Muscle of arm (tissue), 1 donor: ENCODE measurements at regions not wholly inside any gene's neighbourhood (a gene's known extent, or its start where the extent isn't known, plus 50 kb on each side); places are given as distances from the start of the nearest gene placed in this dataset.
"Not testable (repeated sequence)": the region's sequence is repeated elsewhere in the genome, so short reads cannot be mapped to it uniquely, and the experiment has no call there.

Experiments
- DNase-seq: peaks from one replicate; pipeline ENCODE4 v3.0.0-alpha.2; 2013

DNA sequence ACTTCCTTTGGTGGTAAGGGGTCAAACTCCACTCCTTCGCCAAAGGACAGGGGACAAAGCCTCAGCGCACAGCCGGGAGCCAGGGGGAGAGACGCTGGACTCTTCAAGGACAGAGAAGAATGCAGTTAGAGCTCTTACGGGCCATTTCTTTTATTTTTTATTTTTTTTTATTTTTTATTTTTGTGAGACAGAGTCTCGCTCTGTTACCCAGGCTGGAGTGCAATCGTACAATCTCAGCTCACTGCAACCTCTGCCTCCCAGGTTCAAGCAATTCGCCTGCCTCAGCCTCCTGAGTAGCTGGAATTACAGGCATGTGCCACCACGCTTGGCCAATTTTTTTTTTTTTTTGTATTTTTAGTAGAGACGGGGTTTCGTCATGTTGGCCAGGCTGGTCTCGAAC, 93.2 kb upstream of the RPH3AL start, which contains the start of gene RFLNB:
TSS of gene RFLNB (minus strand) at position 101 of the 400 bp plus-strand sequence.
- not testable (repeated sequence) for DNase-seq

GRCh38 chr17:444879-445454, 92.4 kb upstream of the RPH3AL start:
- DNase-seq: no peak

- DNase-seq: no peak
Measured at GRCh38 chr17:443109-443508, 90.5 kb upstream of the RPH3AL start.

GRCh38 chr17:441155-441950, 88.7 kb upstream of the RPH3AL start:
- DNase-seq: no peak

- no peak for DNase-seq
Measured at GRCh38 chr17:438191-438590, 85.6 kb upstream of the RPH3AL start.

DNA sequence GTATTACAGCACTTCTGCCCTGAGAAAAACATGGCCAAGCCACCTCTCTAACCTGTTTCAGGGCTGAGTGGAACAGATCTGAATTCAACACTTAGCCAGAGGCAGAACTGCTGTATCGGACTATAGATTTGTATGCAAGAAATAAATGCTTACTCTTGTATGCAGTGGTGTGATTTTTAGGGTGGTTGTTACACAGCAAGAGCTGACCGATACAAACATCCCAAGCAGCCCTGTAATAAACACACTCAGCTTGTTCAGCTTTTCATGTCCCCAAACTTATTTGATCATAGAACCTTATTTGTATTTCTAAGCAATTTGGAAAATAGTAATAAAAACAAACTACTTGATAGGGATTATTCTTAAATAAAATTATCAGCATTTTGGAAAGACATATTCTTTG, 84.9 kb upstream of the RPH3AL start:
- DNase-seq: no peak

DNA sequence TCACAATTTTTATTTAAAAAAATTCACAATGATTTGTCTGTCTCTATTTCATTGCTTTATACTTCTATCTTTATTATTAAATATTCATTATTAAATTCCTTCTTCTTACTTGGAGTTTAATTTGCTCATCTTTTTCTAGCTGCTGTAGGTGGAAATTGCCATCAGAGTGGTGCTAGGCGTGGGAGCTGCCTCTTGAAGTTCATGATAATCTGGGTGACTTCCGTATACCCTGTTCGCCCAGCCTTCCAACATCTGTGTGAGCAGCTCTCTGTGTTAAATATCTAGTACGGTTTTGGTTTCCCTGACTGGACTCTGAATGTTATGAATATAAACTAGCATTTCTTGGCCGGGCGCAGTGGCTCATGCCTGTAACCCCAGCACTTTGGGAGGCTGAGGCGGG, 84.0 kb upstream of the RPH3AL start:
- DNase-seq: no peak

DNA sequence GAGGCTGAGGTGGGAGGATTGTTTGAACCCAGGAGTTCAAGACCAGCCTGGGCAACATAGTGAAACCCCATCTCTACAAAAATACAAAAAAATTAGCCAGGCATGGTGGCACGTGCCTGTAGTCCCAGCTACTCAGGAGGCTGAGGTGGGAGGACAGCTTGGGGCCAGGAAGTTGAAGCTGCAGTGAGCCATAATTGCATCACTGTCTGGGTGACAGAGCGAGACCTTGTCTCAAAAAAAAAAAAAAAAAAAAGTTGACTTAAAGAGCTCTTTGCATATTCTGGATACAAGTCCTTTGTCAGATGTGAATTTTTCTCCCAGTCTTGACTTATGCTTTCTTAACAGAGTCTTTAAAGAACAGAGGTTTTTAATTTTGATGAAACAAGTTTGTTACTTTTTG, 79.9 kb upstream of the RPH3AL start:
- DNase-seq: not testable (repeated sequence)

DNA sequence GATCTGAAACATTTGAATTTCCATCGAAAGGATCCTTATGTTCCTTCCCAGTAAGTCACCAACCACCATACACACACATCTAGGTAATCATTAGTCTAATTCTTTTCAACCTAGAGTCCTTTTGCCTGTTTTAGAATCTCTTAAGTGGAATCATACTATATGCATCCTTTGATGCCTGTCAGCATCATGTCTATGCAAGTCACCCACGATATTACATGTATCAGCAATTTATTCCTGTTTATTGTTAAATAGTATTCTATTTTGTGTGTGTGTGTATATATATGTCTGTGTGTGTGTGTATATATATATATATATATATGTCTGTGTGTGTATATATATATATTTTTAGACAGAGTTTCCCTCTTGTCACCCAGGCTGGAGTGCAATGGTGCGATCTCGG, 78.9 kb upstream of the RPH3AL start:
- DNase-seq: no peak

DNA sequence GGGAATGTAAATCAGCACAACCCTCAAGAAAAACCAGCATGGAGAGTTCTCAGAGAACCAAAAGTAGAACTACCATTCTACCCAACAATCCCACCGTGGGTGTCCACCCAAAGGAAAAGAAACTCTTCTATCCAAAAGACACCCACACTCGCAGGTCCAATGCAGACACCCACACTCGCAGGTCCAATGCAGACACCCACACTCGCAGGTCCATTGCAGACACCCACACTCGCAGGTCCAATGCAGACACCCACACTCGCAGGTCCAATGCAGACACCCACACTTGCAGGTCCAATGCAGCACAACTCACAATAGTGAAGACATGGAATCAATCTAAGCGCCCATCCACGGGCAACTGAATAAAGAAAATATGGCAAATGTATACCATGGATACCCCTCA, 77.0 kb upstream of the RPH3AL start:
- DNase-seq: no peak

DNA sequence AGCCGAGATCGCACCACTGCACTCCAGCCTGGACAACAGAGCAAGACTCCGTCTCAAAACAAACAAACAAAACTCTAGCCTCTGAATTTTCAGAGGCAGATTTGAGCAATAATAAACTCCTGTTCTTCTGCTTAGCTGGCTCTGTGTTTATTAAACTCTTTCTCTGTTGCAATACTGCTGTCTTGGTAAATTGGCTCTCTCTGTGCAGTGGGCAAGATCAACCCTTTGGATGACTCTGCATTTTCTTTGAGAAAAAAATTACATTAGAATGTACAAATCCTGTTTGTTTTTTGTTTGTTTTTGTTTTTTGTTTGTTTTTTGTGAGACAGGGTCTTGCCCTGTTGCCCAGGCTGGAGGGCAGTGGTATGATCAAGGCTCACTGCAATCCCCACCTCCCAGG, 75.8 kb upstream of the RPH3AL start:
- no peak for DNase-seq

GRCh38 chr17:427891-428290, 75.3 kb upstream of the RPH3AL start:
- DNase-seq: no peak

DNA sequence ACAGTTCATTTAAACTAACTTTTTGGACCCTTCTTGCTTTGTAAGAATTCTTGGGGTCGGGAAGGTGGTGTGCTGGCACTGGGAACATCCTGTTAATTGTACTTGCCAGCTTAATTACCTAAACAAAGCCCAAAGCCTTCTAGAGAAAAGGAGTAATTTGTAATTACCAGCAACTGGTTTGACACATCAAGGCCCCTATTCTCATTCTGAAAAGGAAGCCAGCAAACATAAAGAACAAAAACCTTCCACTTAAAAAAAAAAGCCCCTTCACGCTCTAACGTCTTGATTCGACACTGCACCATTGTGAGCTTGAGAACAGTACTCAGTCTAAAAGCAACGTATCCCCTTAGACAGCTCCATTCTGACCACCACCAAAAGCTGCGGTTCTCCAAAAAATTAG, 74.7 kb upstream of the RPH3AL start:
- no peak for DNase-seq

- DNase-seq: no peak
Measured at GRCh38 chr17:422196-422930, 69.8 kb upstream of the RPH3AL start.

DNA sequence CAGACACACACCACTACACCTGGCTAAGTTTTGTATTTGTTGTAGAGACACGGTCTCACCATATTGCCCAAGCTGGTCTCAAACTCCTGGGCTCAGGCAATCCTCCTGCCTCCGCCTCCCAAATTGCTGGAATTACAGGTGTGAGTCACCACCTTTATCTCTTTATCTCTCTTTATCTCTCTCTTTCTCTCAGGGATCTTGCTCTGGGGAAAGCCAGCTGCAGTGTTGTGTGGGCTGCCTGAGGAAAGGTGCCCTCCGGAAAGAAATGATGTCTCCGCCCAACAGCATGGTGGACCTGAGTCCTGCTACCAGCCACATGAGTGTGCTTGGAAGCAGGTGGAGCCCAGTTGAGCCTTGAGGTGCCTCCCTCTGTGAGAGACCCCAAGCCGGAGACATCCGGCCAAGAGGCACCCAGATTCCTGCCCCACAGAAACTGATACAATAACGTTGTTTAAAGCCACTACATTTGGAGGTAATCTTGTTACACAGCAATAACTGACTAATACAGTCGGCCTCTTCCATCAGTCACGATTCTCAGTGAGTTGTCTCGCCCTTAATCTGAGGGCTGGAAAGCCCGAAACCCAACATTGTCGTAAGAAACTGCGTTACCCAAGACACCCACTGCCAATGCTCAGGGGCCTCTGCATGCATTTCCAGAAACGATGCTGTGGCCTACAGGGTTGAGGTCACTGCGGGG, 68.0 kb upstream of the RPH3AL start:
- DNase-seq: no peak

GRCh38 chr17:419073-419735, 66.6 kb upstream of the RPH3AL start:
- DNase-seq: no peak

- DNase-seq: no peak
Measured at GRCh38 chr17:418421-418751, 65.8 kb upstream of the RPH3AL start.

DNA sequence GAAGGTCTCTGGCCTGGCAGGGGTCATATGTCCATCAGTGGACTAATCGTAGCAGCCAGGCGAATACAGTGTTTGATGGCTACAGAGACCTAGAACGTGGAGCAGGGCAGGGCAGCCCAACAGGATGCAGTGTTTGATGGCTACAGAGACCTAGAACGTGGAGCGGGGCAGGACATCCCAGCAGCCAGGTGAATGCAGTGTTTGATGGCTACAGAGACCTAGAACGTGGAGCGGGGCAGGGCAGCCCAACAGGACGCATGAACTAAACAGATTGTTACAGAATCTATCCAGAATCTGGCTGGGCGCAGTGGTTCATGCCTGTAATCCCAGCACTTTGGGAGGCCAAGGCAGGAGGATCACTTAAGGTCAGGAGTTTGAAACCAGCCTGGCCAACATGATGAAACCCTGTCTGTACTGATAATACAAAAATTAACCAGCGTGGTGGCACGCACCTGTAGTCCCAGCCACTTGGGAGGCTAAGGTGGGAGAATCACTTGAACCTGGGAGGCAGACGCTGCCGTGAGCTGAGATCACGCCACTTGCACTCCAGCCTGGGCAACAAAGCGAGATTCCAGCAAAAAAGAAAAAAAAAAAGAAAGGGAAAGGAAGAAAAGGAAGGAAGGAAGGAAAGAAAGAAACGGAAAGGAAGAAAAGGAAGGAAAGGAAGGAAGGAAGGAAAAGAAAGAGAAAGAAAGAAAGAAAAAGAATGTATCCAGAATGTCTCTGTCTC, 65.2 kb upstream of the RPH3AL start:
- no peak for DNase-seq

- no peak for DNase-seq
Measured at GRCh38 chr17:416293-417206, 63.9 kb upstream of the RPH3AL start.

- DNase-seq: no peak
Measured at GRCh38 chr17:413706-414380, 61.2 kb upstream of the RPH3AL start.
